GM08714 (cell line): ENCODE measurements at regions not wholly inside any gene's neighbourhood (a gene's known extent, or its start where the extent isn't known, plus 50 kb on each side); places are given as distances from the start of the nearest gene placed in this dataset.

Experiments used
- H3K4me3 ChIP-seq: fragments of 200-500 bp; sonication (Bioruptor generic); 2 replicates; pipeline ENCODE4 v1.5.1; 2014; ENCODE audit warnings: mild to moderate bottlenecking, low read length, inconsistent platforms
- ZNF274 ChIP-seq: IDR thresholded peaks from 2 replicates; pipeline ENCODE4 v1.6.1; 2012; ENCODE audit warnings: mild to moderate bottlenecking, low read depth, low read length

GRCh38 chr20:60213126-60213893 lies 255.1 kb downstream of the CDH26 start:
- H3K4me3 ChIP-seq: no peak overlapping the region
- no peak for TF ChIP-seq ZNF274

GRCh38 chr20:60214901-60215815 lies 256.9 kb downstream of the CDH26 start:
- no peak for TF ChIP-seq ZNF274
- H3K4me3 ChIP-seq: no peak overlapping the region

GRCh38 chr20:60215816-60216730 lies 257.9 kb downstream of the CDH26 start:
- H3K4me3 ChIP-seq: no peak overlapping the region
- TF ChIP-seq ZNF274: no peak

GRCh38 chr20:60219231-60219630 lies 261.0 kb downstream of the CDH26 start:
- H3K4me3 ChIP-seq: no peak overlapping the region
- TF ChIP-seq ZNF274: no peak

- TF ChIP-seq ZNF274: no peak
- no peak overlapping the region for H3K4me3 ChIP-seq
Observed at GRCh38 chr20:60219984-60220562, 261.9 kb downstream of the CDH26 start.

- TF ChIP-seq ZNF274: no peak
- H3K4me3 ChIP-seq: no peak overlapping the region
Observed at GRCh38 chr20:60220706-60221105, 262.5 kb downstream of the CDH26 start.

GRCh38 chr20:60221593-60221992 lies 263.4 kb downstream of the CDH26 start:
- H3K4me3 ChIP-seq: no peak overlapping the region
- TF ChIP-seq ZNF274: no peak

GRCh38 chr20:60222497-60222896 lies 264.3 kb downstream of the CDH26 start:
- TF ChIP-seq ZNF274: no peak
- no peak overlapping the region for H3K4me3 ChIP-seq

GRCh38 chr20:60223174-60223573 lies 265.0 kb downstream of the CDH26 start:
- no peak for TF ChIP-seq ZNF274

GRCh38 chr20:60224914-60225313 lies 266.7 kb downstream of the CDH26 start:
- H3K4me3 ChIP-seq: no peak overlapping the region
- no peak for TF ChIP-seq ZNF274

More at GRCh38 chr20:60223174-60223573, 265.0 kb downstream of the CDH26 start:
- no peak overlapping the region for H3K4me3 ChIP-seq

GRCh38 chr20:60228255-60228654 lies 270.0 kb downstream of the CDH26 start:
- no peak overlapping the region for H3K4me3 ChIP-seq
- no peak for TF ChIP-seq ZNF274

- H3K4me3 ChIP-seq: no peak overlapping the region
- no peak for TF ChIP-seq ZNF274
Observed at GRCh38 chr20:60232380-60232779, 274.2 kb downstream of the CDH26 start.

- no peak for TF ChIP-seq ZNF274
- no peak overlapping the region for H3K4me3 ChIP-seq
Observed at GRCh38 chr20:60233018-60233630, 274.9 kb downstream of the CDH26 start.
